Bronchial epithelial cell (primary cell): ENCODE measurements at regions not wholly inside any gene's neighbourhood (a gene's known extent, or its start where the extent isn't known, plus 50 kb on each side); places are given as distances from the start of the nearest gene placed in this dataset.

ENCODE experiments used
- DNase-seq: peaks from one replicate; pipeline ENCODE4 v3.0.0-alpha.2; 2010; ENCODE audit warnings: low read depth
- FAIRE-seq: peaks from 2 replicates; lab custom pipeline; 2011; peaks lifted over from hg19 to GRCh38; lab: Jason Lieb, UNC
- H3K27me3 ChIP-seq: 2 replicates; pipeline ENCODE4 v1.5.1; 2011; ENCODE audit warnings: low read length; ENCODE audit not compliant: control insufficient read depth, insufficient read depth
- H3K36me3 ChIP-seq: 2 replicates; pipeline ENCODE4 v1.5.1; 2011; ENCODE audit warnings: low read length; ENCODE audit not compliant: control insufficient read depth, insufficient read depth
- H3K4me3 ChIP-seq: 2 replicates; pipeline ENCODE4 v1.5.1; 2011; ENCODE audit warnings: mild to moderate bottlenecking, low read depth, low read length, control low read depth
- TF ChIP-seq, protein P1 (sequence below): IDR thresholded peaks from 2 replicates; pipeline ENCODE4 v1.5.1; 2011; ENCODE audit warnings: mild to moderate bottlenecking, moderate library complexity, low read length, control low read depth, inconsistent platforms; ENCODE audit not compliant: insufficient read depth, severe bottlenecking

DNA sequence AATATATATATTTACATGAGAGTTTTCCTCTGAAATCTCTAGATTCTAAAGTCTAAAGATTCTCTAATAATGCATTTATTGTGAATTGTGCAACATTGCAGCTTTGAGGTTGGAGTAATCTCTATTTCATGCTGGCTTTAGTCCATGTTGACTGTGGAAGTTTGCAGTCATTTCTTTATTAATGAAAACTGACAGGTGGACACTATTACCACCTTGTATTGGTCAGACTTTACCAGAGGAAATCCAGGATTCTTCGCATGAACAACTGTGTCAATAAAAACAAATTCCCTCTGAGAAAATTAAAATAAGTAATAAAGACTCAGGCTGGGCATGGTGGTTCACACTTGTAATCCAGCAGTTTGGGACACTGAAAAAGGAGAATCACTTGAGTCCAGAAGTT lies 274.1 kb downstream of the SHQ1 start:
- no peak for DNase-seq
- TF ChIP-seq, protein P1, sequence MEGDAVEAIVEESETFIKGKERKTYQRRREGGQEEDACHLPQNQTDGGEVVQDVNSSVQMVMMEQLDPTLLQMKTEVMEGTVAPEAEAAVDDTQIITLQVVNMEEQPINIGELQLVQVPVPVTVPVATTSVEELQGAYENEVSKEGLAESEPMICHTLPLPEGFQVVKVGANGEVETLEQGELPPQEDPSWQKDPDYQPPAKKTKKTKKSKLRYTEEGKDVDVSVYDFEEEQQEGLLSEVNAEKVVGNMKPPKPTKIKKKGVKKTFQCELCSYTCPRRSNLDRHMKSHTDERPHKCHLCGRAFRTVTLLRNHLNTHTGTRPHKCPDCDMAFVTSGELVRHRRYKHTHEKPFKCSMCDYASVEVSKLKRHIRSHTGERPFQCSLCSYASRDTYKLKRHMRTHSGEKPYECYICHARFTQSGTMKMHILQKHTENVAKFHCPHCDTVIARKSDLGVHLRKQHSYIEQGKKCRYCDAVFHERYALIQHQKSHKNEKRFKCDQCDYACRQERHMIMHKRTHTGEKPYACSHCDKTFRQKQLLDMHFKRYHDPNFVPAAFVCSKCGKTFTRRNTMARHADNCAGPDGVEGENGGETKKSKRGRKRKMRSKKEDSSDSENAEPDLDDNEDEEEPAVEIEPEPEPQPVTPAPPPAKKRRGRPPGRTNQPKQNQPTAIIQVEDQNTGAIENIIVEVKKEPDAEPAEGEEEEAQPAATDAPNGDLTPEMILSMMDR, result no peak
- FAIRE-seq, result no peak
- Histone ChIP-seq H3K4me3 (no peak overlapping the region), H3K36me3 (no peaks in the 10 kb centered on the region), H3K27me3 (no peaks in the 10 kb centered on the region)

DNA sequence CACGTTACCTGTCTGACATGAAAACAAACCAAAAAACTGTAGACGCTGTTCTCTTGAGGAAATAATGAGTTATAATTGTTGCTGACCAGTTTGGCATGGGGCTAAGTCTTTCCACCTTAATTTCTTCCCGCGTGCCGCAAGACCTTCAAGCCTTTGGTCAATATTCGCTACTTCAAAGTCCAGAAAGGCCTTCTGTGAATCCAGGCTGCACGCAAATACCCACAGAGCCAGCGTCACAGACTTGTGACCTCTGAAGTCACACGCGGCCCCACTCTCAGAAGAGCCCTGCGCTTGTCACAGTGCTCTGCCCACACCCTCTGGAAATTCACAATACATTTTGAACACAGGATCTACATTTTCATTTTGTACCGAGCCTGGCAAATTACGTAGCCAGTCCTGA lies 275.2 kb downstream of the SHQ1 start:
- DNase-seq (no peak), FAIRE-seq (no peak)
- H3K27me3 ChIP-seq, result no peaks in the 10 kb centered on the region
- no peak overlapping the region for H3K4me3 ChIP-seq
- TF ChIP-seq, protein P1, result no peak
- no peaks in the 10 kb centered on the region for H3K36me3 ChIP-seq

DNA sequence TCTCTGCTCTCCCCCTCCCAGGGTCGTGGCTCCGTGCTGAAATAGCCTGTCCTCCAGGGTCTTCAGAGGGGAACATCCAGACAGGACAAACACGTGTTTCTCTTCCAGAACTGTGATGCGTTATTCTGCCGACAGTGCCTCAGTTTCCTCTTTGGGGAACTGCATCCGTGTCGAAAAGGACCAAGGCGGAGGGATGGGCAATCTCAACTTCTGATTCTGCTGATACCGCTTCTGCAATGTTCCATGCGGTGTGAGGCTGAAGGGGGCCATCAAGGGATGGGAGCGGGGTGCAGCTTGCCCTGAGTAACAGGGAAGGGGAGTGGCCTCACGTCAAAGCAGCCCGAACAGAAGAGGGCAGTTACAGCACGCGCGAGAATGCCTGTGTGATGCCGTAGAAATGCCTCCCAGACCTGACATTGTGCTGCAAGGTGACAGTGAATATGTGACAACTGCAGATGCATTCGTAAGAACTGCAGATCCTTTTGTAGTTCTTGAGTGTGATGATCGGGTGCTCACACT lies 275.7 kb downstream of the SHQ1 start:
- FAIRE-seq (no peak), DNase-seq (no peak)
- H3K36me3 ChIP-seq, result no peaks in the 10 kb centered on the region
- H3K27me3 ChIP-seq, result no peaks in the 10 kb centered on the region
- TF ChIP-seq, protein P1, result no peak
- H3K4me3 ChIP-seq, result no peak overlapping the region

DNA sequence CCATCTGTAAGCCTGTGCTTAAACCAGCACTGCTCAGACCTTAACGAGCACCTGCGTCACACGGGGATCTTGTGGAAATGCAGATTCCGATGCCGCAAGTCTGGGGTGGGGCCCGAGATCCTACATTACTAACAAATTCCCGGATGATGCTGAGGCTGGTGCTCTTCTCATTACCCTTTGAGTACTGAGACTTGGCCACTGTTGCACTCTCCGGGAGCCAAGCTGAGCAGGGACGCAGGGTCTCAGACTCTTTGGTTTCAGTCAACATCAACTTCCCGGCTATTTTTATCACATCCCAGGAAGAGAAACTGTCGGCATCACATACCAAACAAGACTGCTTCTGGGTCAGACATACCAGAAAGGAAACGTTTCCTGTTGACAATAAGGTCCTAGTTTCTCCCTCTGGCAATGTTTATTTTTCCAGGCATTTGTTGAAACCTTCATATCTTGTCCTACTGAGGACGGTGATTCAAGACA lies 276.6 kb downstream of the SHQ1 start:
- TF ChIP-seq, protein P1, result no peak
- Histone ChIP-seq H3K4me3 (no peak overlapping the region), H3K27me3 (no peaks in the 10 kb centered on the region), H3K36me3 (no peaks in the 10 kb centered on the region)
- no peak for DNase-seq
- no peak for FAIRE-seq

DNA sequence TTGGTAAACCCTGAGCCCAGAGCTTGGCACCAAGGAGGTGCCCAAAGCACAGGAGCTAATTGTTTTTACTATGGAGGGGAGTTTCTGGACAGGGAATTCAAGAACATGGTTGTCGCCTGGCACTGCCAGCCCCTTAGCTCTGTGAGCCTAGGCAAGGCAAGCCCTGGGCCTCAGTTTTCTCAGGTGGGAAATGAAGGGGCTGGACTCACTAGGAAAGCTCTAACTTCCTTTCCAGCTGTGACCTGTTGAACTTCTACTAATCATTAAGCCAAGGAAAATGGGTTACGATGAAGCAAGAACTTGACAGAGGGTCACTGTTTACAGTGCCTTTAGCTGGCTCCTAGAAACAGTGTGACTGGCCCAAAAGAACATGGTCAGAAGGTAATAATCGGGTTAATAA lies 277.2 kb downstream of the SHQ1 start:
- DNase-seq (no peak), FAIRE-seq (no peak)
- TF ChIP-seq, protein P1, result no peak
- no peak overlapping the region for H3K4me3 ChIP-seq
- no peaks in the 10 kb centered on the region for H3K27me3 ChIP-seq
- no peaks in the 10 kb centered on the region for H3K36me3 ChIP-seq

DNA sequence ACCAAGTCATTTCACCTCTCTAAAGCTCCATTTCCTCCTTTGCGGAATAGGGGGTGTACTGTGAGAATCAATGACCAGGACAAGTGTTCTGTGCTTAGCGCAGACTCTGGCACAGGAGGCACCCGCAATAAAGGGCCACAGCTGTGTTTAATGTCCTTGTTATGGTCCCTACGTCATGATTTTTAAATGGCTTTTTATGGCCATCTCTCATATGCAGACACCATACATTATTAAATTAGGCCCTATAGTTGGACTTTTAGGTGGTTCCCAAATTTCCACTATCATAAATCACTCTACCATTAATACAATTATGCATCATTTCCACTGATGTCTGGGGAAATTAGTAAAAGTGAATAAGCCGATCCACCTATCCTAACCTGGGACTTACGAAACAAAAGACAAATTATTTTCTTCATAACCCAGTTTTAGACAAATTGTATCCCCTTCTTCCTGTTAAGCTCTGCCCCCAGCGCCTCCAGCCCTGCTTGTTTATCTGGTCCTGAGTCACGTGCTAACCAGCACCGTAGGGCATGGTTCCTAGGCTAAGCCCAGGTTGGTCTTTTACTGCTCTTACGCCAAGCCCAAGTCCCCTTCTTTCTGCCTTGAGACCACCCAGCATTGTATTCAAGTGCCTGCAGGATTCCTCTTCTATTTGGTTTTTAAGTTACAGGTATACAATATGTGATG lies 278.3 kb downstream of the SHQ1 start:
- Histone ChIP-seq H3K27me3 (no peaks in the 10 kb centered on the region), H3K36me3 (no peaks in the 10 kb centered on the region), H3K4me3 (no peak overlapping the region)
- TF ChIP-seq, protein P1, result no peak
- no peak for FAIRE-seq
- no peak for DNase-seq
